ENCODE measurements at regions not wholly inside any gene's neighbourhood (a gene's known extent, or its start where the extent isn't known, plus 50 kb on each side); places are given as distances from the start of the nearest gene placed in this dataset.
A peak's percentile ranks its signal among the peaks of the same experiment; 100 is the strongest.

- Histone ChIP-seq H3K4me3 (ENCODE audit: low read depth, low read length) (no peak overlapping the region), H3K4me1 (no peaks in the 10 kb centered on the region), H3K9me3 (no peaks in the 10 kb centered on the region), H3K36me3 (ENCODE audit: control insufficient read depth, insufficient read depth, low read length) (no peaks in the 10 kb centered on the region), H3K27me3 (replicated peaks; ENCODE audit: control insufficient read depth, insufficient read depth, low read length) (no peaks in the 10 kb centered on the region)
- ChIA-PET CTCF (no interaction called here), POLR2A (no interaction called here)
- Mint-ChIP-seq H3K9me3 (ENCODE audit: unreplicated experiment) (peaks cover 34% of the 10 kb centered on the region), H3K36me3 (ENCODE audit: insufficient read depth, unreplicated experiment) (no peaks in the 10 kb centered on the region), H3K27me3 (ENCODE audit: insufficient read depth, unreplicated experiment) (no peaks in the 10 kb centered on the region), H3K4me1 (ENCODE audit: low read depth, unreplicated experiment) (no peaks in the 10 kb centered on the region), H3K4me3 (ENCODE audit: unreplicated experiment) (no peak overlapping the region), H3K27ac (ENCODE audit: unreplicated experiment) (no peak overlapping the region)
- BruUV-seq (replicated peaks), result no TSS peak
- DNase-seq, result peak in 1 of 2 experiments; percentile 8
- no peak for TF ChIP-seq CTCF (IDR thresholded peaks at IDR 0.05; ENCODE audit: insufficient read depth in 1 of 2, low read depth in 1 of 2, low read length in 1 of 2, severe bottlenecking in 1 of 2, unreplicated experiment in 1 of 2)
- intact Hi-C loops (cut with micrococcal nuclease; ENCODE audit: unreplicated experiment), result no loop called here
Measured at GRCh38 chr6:140230282-140230681, 855.8 kb upstream of the CITED2 start.

- BruUV-seq (replicated peaks), result no TSS peak
- no peak for DNase-seq
- Mint-ChIP-seq H3K4me1 (ENCODE audit: low read depth, unreplicated experiment) (no peaks in the 10 kb centered on the region), H3K9me3 (ENCODE audit: unreplicated experiment) (peaks cover 34% of the 10 kb centered on the region), H3K4me3 (ENCODE audit: unreplicated experiment) (no peak overlapping the region), H3K27me3 (ENCODE audit: insufficient read depth, unreplicated experiment) (no peaks in the 10 kb centered on the region), H3K27ac (ENCODE audit: unreplicated experiment) (no peak overlapping the region), H3K36me3 (ENCODE audit: insufficient read depth, unreplicated experiment) (no peaks in the 10 kb centered on the region)
- Histone ChIP-seq H3K9me3 (no peaks in the 10 kb centered on the region), H3K4me1 (no peaks in the 10 kb centered on the region), H3K27me3 (replicated peaks; ENCODE audit: control insufficient read depth, insufficient read depth, low read length) (no peaks in the 10 kb centered on the region), H3K4me3 (ENCODE audit: low read depth, low read length) (no peak overlapping the region), H3K36me3 (ENCODE audit: control insufficient read depth, insufficient read depth, low read length) (no peaks in the 10 kb centered on the region)
- intact Hi-C loops (cut with micrococcal nuclease; ENCODE audit: unreplicated experiment), result no loop called here
- ChIA-PET POLR2A (no interaction called here), CTCF (no interaction called here)
- TF ChIP-seq CTCF (IDR thresholded peaks at IDR 0.05; ENCODE audit: insufficient read depth in 1 of 2, low read depth in 1 of 2, low read length in 1 of 2, severe bottlenecking in 1 of 2, unreplicated experiment in 1 of 2), result no peak
Measured at GRCh38 chr6:140228491-140228890, 854.0 kb upstream of the CITED2 start.

GRCh38 chr6:140226637-140227036 is 852.2 kb upstream of the CITED2 start:
- H3K9me3 ChIP-seq, result no peaks in the 10 kb centered on the region
- no peak overlapping the region for H3K27ac Mint-ChIP-seq (ENCODE audit: unreplicated experiment)
- no peaks in the 10 kb centered on the region for H3K4me1 Mint-ChIP-seq (ENCODE audit: low read depth, unreplicated experiment)
- ChIA-PET CTCF (no interaction called here), POLR2A (no interaction called here)
- H3K4me3 Mint-ChIP-seq (ENCODE audit: unreplicated experiment), result no peak overlapping the region
- no peaks in the 10 kb centered on the region for H3K4me1 ChIP-seq
- H3K9me3 Mint-ChIP-seq (ENCODE audit: unreplicated experiment), result peaks cover 17% of the 10 kb centered on the region
- no peak overlapping the region for H3K4me3 ChIP-seq (ENCODE audit: low read depth, low read length)
- DNase-seq, result no peak
- no peaks in the 10 kb centered on the region for H3K27me3 ChIP-seq (replicated peaks; ENCODE audit: control insufficient read depth, insufficient read depth, low read length)
- H3K36me3 Mint-ChIP-seq (ENCODE audit: insufficient read depth, unreplicated experiment), result no peaks in the 10 kb centered on the region
- intact Hi-C loops (cut with micrococcal nuclease; ENCODE audit: unreplicated experiment), result no loop called here
- BruUV-seq (replicated peaks), result no TSS peak
- H3K27me3 Mint-ChIP-seq (ENCODE audit: insufficient read depth, unreplicated experiment), result no peaks in the 10 kb centered on the region
- H3K36me3 ChIP-seq (ENCODE audit: control insufficient read depth, insufficient read depth, low read length), result no peaks in the 10 kb centered on the region
- no peak for TF ChIP-seq CTCF (IDR thresholded peaks at IDR 0.05; ENCODE audit: insufficient read depth in 1 of 2, low read depth in 1 of 2, low read length in 1 of 2, severe bottlenecking in 1 of 2, unreplicated experiment in 1 of 2)
